HEK293 (cell line): ENCODE measurements at regions not wholly inside any gene's neighbourhood (a gene's known extent, or its start where the extent isn't known, plus 50 kb on each side); places are given as distances from the start of the nearest gene placed in this dataset.

Experiments
- MZF1 ChIP-seq: fragments of 450-650 bp; formaldehyde crosslinking; IDR thresholded peaks from 2 replicates; pipeline ENCODE4 v1.5.1; 2017; ENCODE audit warnings: missing biosample characterization, missing genetic modification characterization, borderline replicate concordance
- ZNF473 ChIP-seq: fragments of 450-650 bp; formaldehyde crosslinking; IDR thresholded peaks from 2 replicates; pipeline ENCODE4 v1.5.1; 2017; ENCODE audit warnings: missing biosample characterization, missing genetic modification characterization
- ZNF747 ChIP-seq: fragments of 450-650 bp; formaldehyde crosslinking; IDR thresholded peaks from 2 replicates; pipeline ENCODE4 v1.5.1; 2016; ENCODE audit warnings: missing biosample characterization, missing genetic modification characterization
- ZNF776 ChIP-seq: fragments of 450-650 bp; formaldehyde crosslinking; IDR thresholded peaks from 2 replicates; pipeline ENCODE4 v1.5.0; 2017; ENCODE audit warnings: missing biosample characterization, missing genetic modification characterization, borderline replicate concordance
- TF ChIP-seq, protein P1 (sequence below): fragments of 450-650 bp; formaldehyde crosslinking; IDR thresholded peaks from 2 replicates; pipeline ENCODE4 v1.5.1; 2016; ENCODE audit warnings: missing biosample characterization, missing genetic modification characterization

DNA sequence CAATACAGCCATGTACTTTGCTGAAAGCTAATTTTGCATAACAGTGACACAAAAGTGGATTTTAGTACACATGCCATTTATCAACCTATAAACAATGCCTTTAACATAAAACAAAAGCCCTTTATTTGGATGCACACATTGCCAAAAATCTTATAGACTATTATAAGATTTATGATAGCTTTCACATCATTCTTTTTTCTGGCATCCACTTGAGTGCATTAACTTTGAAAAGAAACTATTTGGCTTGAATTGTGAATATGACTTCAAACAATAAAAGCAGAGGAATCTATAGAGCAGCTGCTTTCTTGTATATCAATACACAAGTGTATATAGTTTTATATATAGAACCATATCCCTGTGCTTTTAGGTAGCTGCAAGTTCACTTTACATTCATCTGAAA lies 577.4 kb downstream of the CBLN2 start:
- TF ChIP-seq ZNF747 (tag by site-specific recombination) (no peak), ZNF776 (no peak), MZF1 (tag by site-specific recombination) (no peak), ZNF473 (no peak)
- TF ChIP-seq, protein P1, sequence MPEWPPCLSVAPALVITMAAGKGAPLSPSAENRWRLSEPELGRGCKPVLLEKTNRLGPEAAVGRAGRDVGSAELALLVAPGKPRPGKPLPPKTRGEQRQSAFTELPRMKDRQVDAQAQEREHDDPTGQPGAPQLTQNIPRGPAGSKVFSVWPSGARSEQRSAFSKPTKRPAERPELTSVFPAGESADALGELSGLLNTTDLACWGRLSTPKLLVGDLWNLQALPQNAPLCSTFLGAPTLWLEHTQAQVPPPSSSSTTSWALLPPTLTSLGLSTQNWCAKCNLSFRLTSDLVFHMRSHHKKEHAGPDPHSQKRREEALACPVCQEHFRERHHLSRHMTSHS (tag by site-specific recombination), result no peak
